COLO829 (cell line): ENCODE measurements at regions not wholly inside any gene's neighbourhood (a gene's known extent, or its start where the extent isn't known, plus 50 kb on each side); places are given as distances from the start of the nearest gene placed in this dataset.

Source experiments
- DNase-seq: peaks from one replicate; pipeline ENCODE4 v3.0.0; 2012; ENCODE audit warnings: low spot score

DNA sequence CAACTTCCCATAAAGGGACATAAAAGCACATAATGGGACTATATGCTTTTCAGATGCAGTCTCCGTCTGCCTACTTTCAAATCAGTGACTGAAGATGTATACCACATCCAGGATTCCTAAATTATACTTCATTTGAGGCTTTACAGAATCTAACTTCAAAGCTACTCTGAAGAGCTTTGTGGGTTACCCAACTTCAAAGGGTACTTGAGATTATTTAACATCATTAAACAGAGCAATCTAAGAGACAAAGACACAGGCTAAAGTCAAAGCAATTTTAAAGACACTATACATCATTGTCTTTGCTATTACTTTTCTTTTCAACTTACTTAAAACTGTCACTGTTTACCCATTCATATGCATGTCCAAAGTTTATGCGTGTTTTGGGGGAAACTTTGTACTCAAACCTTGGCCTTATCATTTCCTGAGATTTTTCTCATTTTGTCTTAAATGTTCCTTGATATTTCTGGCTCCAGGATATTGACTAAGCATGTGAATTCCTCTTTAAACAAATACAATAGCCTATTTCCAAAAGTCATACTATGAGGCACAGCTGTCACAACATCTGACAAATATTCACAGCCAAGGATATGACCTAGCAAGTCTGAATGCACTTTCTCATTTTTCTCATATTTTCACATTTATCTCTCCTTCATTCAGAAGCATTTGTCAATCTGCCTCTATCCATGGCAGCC lies 1985.1 kb upstream of the PIK3C3 start:
- DNase-seq, result no peak

DNA sequence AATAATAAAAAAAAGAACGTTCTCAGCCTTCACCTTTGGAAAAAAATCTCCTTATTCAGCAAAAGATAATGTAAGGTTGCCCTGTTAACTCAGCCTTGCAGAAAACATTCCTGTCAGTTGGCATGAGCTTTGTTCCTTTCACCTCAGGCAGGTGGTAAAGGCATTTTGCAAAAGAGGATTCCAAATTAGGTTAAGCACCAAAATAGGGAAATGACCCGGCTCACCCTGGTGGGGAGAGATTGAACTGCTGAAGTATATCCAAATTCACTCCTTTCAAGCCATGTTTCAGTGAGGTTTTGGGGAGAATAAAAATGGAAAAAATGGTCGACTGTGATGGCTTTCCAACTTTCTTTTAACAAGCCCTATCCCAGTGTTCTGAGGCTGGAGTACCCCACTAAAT lies 1988.8 kb upstream of the PIK3C3 start:
- DNase-seq, result peak; percentile 1

DNA sequence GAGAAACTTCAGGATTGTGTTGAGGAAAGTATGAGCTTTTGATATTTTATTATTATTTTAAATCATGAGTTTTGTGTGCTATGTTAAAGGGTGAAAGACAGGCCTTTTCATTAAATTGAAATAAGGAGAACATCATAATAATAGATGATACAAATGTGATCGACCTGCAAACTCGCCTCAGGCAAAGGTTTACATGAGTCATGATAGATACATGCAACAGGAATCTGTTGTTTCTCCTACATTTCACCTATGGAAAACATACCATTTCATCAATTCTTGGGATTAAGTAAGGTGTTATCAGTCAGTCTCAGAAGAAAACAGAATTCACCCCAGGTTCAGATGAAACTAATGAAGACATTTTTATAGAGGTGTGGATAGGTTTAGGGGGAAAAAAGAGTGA lies 1992.5 kb upstream of the PIK3C3 start:
- DNase-seq, result no peak

DNA sequence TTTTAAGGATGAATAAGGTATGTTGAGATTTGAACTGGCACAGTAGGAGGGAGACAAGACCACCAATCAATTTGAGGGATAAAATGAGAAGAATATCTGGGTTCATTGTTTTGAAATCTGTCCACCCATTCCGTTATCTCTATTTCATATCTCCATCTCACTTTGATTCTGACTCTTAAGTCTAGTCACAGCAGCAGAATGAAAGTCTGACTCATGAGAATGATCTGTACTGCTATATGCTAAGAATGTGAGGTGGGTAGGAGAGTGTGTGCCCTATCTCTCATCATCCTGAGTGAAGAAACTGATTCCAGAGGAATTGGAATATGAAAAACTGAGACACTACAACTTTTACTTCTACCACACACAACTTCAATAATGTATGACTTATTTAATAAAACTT lies 1994.5 kb upstream of the PIK3C3 start:
- DNase-seq, result no peak

DNA sequence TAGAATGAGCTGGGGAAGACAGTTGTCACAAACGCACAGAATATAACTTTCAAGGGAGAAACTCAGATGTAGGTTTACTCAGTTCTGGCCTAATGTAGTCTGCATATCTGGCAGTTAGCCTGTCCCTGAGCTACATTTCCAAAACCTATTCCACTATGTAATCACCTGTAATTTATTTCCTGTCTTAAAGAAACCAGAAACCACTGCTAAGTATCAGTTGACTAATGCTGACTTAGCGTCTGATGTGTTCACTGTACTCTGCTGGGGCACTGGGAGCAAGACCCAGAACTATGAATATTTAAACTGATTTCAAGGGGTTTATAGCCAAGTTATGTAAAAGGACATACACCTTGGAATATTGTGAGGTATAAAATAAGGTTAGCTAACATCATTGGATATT lies 1995.2 kb upstream of the PIK3C3 start:
- DNase-seq, result no peak

DNA sequence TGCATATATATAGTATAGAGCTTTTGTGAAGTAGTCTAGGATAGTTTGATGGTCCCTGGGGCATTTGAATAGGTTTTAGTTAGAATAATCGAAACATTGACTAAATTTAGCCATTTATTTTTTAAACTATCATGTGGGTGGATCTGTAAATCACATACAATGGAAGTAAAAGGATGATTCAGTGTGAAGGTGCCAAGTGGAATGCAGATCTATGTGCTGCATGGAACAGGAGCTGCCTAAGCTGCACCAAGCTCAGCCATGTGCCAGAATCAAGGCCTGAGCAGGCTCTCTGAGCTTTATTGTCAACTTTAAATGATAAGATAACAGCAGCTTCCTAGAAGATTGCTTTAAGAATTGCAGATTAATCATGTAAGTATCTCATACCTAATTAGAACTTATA lies 1996.2 kb upstream of the PIK3C3 start:
- DNase-seq, result no peak

DNA sequence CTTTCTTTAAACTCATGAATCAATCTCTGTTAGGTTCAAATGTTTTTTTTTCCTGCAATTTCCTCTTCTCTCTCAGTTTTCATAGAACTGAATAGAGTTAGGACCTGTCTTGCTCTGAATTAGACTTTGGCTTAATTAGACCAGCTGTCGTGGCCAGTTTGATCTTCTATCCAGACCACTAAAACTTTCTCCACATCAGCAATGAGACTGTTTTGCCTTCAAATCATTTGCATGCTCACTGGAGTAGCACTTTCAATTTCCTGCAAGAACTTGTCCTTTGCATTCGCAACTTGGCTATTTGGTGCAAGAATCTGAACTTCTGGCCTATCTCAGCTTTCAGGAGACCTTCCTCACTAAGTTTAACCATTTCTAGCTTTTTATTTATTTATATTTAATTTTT lies 2002.2 kb upstream of the PIK3C3 start:
- no peak for DNase-seq

DNA sequence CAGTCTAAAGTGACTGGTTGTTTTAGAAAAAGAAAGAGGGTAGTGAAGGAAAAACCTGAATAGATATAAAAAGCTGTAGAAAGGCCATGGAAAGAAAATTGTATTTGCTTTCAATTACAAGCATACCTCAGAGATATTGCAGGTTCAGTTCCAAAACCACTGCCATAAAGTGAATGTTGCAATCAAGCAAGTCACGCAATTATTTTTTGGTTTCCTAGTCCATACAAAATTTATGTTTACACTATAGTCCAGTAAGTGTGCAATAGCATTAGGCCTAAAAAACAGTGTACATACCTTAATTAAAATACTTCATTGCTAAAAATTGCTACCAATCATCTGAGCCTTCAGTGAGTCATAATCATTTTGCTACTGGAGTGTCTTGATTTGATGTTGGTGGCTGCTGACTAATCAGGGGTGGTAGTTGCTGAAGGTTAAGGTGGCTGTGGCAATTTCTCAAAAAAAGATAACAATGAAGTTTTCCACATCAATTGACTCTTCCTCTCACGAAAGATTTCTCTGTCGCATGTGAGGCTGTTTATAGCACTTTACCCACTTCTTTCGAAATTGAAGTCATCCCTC lies 2003.8 kb upstream of the PIK3C3 start:
- no peak for DNase-seq

DNA sequence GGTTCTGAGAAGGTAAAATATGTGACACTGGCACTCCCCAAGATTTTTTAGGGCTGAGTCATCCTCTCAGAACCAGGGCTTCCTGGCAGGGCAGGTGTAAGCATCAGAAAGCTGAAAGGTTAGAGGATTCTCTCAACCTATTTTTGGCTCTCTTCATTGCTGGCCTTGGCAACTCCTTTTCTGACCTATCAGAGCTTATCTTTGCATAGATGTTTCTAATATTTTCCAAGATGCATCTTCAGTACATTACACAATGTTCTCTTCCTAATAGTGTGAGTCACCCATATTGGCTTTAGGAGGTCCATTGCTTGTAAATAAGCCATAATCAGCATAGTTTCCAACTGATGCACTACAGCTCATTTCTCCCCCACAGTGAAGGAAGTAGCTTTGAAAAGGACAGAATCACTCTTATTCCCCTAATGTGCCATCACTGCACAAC lies 2008.4 kb upstream of the PIK3C3 start:
- DNase-seq, result no peak

DNA sequence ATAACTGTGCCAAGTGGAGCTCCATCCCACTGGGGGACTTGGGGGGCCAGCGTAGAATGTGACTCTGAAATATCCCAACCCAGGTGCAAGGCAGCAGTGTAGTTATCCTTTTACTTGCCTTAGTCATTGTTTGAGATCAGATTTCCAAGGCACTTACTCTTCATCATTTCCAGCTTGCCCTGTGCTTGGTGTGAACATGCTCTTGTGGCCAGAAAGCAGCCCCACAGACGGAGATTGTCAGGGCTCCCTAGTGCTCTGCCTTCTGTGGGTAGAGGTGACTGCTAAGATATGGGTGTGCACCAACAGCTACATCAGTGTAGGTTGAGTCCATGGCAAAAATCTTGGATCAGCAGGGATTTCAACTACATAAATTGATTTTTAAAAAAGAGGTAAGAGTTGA lies 2010.0 kb upstream of the PIK3C3 start:
- DNase-seq, result no peak

DNA sequence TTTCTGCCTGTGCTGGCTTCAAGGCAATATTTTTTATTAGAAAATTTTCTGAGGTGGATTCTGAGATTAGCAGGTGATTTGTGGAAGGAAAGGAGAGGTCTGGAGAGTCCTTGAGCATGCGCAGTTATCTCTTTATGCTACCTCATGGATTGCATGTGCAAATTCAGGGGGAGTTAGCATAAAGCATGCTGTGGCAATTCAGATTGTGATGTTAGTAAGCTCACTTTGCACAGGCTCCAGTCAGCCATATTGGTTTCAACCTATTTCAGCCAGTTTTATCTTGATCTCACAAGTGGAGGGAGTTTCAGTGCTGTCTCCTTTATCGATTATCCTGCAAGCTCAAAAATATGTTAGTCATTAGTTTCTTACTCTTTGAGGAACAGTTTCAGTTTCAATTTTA lies 2012.3 kb upstream of the PIK3C3 start:
- no peak for DNase-seq

DNA sequence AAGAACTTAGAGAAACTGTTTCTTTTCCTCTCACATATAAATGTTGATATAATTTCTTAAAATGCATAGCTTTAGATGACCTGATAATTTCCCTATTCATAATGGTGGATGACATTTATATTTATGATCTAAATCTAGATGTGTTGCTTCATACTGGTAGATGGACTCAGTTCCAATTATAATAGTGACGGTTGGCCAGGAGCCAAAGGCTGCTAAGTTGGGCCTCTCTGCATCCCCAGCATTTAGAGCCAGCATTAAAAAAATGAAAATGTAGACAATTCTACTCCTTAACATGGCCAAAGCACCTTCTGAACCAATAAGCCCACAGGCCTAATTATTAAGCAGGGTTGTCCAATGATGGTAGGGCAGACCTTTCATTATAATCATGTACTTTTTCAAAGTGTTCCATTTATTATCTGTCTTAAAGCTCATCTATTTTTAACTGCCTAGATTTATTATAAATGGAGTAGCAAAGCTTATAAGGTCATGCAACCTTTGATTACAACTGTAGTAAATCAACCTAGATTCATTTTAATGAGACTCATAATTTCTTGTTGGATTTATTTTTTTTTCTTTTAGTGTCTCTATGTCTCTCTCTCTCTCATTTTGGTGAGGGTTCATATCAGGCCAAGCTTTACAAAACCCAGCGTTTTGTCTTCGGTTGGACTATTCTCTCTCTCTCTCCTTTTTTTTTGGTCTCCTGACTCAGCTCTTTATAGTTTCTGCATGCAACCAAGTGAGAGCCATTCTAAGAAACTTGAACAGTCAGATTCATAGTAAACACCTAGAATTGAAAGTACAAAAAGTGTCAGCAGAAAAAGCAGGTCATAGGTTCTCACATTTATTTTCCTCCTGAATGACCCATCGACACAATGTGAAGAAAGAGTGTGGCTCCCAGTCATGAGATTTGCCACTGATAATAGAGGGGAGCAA lies 2016.1 kb upstream of the PIK3C3 start:
- DNase-seq, result no peak

DNA sequence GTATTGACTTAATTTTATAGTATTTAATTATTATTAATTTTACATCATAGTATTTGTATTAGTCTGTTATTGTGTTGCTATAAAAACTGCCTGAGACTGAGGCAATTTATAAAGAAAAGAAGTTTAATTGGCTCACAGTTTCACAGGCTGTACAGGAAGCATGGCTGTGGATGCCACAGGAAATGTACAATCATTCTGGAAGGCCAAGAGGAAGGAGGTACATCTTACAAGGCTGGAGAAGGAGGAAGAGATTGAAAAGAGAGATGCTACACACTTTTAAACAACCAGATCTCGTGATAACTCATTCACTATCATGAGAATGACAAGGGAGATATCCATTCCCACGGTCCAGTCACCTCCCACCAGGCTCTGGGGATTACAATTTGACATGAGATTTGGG lies 2019.4 kb upstream of the PIK3C3 start:
- no peak for DNase-seq

DNA sequence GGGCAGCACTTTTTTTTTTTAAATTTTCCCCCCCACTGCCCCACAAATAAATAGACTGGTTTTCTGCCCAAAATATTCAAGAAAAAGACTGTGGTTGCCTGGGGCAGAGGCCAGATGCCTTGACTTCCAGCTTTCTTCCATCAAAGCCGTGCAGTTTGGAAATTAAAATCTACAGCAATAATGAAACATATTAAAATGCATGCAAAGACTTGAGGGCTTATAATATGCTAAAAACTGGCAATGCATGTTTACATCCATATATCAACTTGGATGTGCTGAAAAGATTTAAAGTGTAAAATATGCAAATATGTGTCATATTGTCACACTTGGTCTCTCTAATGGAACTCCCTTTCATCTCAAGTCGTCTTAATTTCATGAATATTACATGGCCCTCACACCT lies 2036.2 kb upstream of the PIK3C3 start:
- DNase-seq, result no peak

DNA sequence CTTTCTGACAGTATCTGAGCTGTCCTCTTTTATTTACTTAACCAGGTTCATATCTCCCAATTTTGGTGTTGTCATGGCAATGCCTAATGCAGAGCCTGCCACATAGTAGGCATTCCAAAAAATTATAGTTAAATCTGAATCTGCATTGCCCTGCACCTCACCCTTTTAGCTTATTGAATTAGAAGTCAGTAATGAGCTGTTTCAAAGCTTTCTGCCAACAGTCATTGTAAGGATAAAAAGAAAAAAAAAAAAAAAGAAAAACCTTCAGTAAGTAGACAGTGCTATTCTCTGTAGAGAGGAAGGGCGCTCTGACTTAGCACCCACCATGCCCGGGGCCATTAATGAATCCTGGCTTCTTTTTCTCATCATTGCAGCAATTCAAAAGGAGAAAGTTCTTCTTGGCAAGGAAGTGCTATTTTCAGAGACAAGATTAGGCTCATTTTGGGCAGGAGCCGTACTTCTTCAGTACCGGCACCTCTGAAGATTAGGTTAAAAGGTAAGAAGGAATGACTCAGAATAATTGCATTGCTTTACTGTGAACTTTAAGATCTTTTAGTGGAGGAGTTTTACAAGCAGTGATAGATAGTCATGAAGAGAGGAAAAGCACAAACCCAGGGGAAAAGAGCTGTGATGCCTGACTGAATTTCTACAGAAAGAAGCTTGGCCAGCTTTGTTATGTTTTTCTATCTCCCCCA lies 2041.2 kb upstream of the PIK3C3 start:
- DNase-seq, result peak; percentile 16

DNA sequence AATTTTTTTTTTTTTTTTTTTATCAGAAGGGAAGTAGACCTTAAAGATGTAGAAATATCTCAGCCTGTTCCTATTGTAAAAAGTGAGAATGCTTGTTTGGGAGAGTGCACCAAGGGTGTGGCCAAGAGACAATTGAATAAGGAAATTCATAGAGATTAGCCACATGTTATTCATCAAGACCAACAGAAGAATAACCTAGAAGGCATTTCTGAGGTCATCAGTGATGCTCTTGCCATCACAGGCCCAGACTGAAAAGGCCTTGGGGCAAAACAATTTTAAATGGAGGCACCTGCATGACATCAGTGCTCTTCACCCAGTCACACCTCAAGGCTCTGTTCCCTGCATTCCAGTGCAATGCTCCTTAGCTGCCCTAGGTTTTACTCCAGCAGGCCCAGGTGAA lies 2043.3 kb upstream of the PIK3C3 start:
- DNase-seq, result no peak

DNA sequence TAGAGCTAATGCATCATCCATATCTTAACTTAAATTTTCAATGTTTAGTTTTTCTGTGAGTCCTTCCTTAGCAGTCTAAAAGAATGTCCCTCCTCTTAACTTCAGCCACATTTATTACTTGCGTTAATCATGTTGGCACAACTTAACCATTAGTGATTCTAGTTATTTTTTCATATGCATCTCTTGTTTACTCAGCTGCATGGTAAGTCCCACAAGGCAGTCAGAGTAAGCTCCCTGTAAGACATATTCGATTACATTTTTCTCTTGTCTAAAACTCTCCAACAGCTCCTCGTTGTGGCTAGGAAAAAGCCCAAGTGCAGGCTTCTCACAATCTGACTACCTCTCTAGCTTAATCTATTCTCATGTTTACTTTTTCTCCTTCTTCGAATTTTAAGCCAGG lies 2045.3 kb upstream of the PIK3C3 start:
- no peak for DNase-seq

DNA sequence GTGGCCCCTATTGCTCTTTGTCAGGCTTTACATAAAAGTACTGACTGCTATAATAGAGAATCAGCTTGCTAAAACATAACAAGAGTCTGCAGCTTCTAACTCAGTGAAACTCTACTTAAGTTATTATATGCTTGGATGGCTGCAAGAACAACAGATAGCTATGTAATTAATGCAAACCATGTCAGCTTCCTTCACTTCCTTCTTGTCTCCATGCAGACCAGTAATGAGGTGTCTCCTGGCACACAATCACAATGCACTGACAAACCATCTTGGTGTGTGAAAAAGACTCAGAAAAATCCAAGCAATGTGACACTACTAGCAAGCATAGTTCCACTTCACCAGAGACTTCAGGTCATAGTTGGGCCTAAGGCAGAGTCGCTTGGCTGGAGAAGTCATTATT lies 2068.9 kb upstream of the PIK3C3 start:
- no peak for DNase-seq

DNA sequence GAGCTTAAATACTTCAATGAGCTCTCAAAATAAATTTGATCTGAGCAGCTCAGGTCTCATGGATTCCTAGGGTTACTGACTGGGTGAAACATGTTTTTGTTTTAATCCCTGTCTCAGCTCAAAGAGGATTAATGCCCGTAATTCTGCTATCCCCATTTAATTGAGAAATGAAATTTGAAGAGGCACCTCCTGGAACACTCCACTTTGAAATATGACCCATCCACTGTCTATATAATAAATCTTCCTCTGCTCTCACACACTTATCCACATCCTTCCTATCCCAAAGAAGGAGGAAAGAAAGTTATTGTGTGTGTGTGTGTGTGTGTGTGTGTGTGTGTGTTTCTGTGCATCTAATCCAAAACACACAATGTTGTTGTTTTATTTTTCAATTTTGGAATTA lies 2082.4 kb upstream of the PIK3C3 start:
- DNase-seq, result no peak

DNA sequence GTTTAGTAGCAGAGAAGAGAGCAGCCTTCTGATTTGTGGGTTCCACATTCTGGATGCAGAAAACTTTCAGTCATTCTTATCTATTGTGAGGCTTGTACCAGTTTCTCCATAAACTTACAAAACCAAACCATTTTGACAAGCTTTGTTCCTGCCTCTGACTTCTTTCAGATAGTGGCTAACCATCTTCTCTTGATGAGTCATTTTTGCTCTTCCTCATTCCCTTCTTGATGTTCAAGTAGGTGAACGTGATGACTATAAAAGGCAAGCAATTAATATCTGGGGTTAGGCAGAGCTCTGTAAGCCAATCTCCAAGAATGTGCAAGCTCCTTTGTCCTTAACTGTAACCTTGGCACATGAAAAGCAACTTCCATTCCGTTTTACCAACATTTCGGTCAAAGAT lies 2083.1 kb upstream of the PIK3C3 start:
- DNase-seq, result no peak

DNA sequence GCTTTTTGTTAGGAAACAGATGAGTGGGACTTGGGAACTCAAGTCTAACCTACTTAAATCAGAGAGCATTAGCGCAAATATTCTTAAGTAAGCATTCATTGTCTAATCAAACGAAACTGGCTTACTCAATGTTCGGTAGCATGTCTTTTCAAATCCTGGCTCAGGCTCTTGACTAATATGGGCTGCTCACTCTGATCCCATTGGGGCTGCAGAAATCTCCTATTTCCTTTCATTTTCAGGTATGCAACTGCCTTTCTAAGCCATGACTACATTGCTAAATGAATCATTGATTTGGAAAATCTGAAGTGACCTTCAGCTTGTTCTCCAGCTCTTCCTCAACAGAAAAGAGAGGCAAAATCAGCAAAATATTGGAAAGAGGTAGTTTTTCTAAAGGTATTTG lies 2084.4 kb upstream of the PIK3C3 start:
- no peak for DNase-seq

DNA sequence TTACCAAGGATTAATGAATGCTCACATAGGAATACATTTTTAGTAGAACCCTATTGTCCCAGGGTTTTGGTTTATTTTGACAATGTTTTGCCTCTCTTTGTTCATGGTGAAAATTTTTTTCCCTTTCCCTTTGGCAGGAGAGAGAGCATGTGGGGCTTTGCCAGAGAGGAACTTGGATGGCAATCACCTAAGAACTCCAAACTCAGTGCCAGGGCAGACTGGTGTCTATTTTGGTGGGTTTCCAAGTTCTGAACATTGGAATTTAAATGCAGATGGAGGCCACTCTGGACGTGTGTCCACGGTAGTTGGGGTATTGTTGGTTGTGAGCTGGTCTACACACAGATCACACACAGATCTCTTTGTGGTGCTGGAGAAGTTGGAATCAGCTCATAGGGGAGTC lies 2091.1 kb upstream of the PIK3C3 start:
- no peak for DNase-seq

DNA sequence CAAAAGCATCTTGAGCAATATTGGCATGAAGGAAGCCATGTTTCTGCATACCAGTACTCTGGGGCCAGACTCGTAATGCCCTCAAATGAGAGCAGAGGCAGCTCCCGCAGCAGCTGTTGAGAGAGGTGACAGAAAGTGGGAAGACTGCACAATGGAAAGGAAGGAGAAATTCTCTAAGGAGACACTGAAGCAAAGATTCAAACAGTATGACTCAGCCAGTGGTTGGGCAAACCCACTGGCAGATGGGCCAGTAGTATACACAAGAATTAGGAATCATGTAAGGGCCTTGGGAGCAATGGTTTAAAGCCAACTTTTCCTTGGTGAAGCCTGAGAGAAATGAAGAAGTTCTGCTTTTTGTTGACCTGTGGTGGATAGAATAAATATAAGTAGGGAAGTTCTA lies 2092.7 kb upstream of the PIK3C3 start:
- no peak for DNase-seq
